ENCODE measurements at regions not wholly inside any gene's neighbourhood (a gene's known extent, or its start where the extent isn't known, plus 50 kb on each side); places are given as distances from the start of the nearest gene placed in this dataset.

GRCh38 chr5:96157841-96158291, 196.2 kb upstream of the ELL2 start:
- TF ChIP-seq CTCF (IDR thresholded peaks at IDR 0.05) (no peak), EP300 (IDR thresholded peaks at IDR 0.05) (no peak)

Measured in stomach (tissue), 4 donors.